Right lobe of liver (tissue), 4 donors: ENCODE measurements at regions not wholly inside any gene's neighbourhood (a gene's known extent, or its start where the extent isn't known, plus 50 kb on each side); places are given as distances from the start of the nearest gene placed in this dataset.

Experiments
- CTCF ChIP-seq, 4 donors: fragments of 200-600 bp in 3 of 4; fragments of 450-650 bp in 1 of 4; IDR thresholded peaks; one replicate each; pipeline versions ENCODE4 v1.5.1 to v1.8.0; 2016 to 2022; ENCODE audit warnings: antibody characterized with exemption in 4 of 4, mild to moderate bottlenecking in 2 of 4
- POLR2A ChIP-seq: fragments of 450-650 bp; IDR thresholded peaks from one replicate; pipeline ENCODE4 v1.6.1; 2017; ENCODE audit warnings: antibody characterized with exemption, mild to moderate bottlenecking
- donor health status: DM: no; HTN: no; CAD: no.
- donor health status: DM: no; HTN: no; CAD: no.
- donor health status: DM: no; HTN: yes; CAD: no.

DNA sequence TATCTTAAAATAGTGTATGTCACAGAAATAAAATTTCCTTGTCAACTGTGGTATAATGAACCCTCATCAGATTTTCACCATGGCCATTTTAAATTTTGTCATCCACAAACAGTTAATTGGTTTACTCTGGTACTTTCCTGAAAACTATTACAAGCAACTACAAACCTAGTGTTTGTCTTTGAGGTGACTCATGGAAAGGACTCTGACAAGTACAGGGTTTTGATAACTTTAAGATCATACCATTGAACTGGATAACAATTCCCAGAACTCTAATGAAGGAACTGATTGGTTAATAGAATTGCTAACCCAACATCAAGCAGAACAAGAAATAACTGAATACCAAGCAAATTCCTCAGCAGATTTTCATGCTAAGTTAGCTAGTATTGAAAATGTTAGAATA lies 237.7 kb upstream of the IPO5 start:
- TF ChIP-seq CTCF (IDR thresholded peaks at IDR 0.05), result no peak
- TF ChIP-seq POLR2A, result no peak
